Activated naive CD4-positive, alpha-beta T cell (primary cell): ENCODE measurements at regions not wholly inside any gene's neighbourhood (a gene's known extent, or its start where the extent isn't known, plus 50 kb on each side); places are given as distances from the start of the nearest gene placed in this dataset.
"Not testable (repeated sequence)": the region's sequence is repeated elsewhere in the genome, so short reads cannot be mapped to it uniquely, and the experiment has no call there.

Experiments
- DNase-seq, 4 experiments: peaks; one replicate each; lab custom pipeline; 2025; lab: John Stamatoyannopoulos, UW

DNA sequence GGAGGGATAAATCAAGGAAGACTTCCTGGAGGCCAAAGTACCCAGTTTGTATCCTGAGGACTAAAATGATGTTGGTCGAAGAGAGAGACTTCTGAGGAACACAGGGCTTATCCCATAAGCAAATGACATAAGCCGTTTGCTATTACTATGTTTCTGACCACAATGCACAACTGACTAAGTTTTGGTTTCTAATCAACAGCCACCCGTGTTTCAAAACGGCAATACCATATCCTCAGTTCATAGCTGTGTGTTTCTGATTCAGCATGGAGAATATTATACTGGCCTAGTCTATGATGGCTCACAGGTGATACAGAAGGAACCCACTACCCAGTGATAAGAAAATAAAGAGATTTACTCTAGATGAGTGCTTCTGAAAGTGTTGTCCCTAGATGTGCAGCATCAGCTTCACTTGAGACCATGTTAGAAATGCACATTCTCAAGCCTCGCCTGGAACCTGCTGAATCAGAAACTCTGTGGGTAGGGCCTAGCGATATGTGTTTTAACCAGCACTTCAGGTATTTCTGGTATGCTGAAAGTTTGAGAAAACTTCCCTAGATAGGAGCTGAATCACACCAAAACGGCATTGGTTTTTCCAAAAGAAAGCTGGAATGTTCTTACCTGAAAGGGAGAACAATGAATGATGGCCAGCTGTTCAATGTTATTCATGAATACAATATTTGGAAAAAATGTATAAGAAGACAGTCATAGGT is 639.7 kb upstream of the NR2F2 start:
- DNase-seq: no peak

DNA sequence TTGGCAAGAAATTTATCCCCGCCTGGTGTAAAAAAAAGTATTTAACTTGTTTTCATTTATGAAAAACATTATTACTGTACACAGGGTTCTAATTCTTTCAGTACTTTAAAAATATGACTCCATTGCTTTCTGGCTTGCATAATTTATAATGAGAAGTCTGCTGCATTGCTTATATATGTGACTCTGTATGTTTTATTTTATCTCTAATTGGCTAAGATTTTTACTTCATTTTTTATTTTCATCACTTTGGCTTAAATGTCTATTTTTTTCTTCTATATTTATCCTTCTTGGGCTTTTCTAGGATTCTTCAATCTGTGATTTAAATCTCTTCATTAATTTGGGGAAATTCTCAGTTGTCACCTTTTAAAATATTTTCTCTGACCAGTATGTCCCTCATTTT is 636.6 kb upstream of the NR2F2 start:
- DNase-seq: no peak

GRCh38 chr15:95698230-95698629 is 632.3 kb upstream of the NR2F2 start:
- no peak for DNase-seq

DNA sequence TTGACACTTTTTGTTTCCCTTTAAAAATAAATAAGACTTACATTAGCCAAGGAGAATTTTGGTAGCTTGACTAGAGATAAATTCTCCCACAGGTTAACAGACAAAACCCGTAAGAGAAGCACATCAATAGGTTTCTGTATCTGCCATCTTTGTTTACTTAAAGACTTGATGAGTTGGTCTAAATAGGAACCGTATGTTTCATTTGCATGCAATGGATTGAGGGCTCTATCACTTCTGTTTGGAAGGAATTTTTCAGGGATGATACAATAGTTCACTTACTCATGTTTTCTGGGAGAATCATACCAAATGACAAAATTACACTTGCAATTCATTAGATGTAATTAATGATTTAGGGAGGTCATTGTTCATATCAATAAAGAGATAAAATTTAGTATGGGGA is 631.5 kb upstream of the NR2F2 start:
- no peak for DNase-seq

DNA sequence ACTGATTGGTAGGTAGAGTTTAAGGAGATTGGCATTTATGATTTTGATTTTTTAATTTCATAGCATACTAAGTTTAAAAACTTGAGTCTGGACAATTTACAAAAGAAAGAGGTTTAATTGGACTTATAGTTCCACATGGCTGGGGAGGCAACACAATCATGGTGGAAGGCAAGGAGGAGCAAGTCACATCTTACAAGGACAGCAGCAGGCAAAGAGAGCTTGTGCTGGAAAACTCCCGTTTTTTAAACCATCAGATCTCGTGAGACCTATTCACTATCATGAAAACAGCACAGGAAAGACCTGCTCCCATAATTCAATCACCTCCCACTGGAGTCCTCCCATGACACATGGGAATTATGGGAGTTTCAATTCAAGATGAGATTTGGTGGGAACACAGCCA is 630.9 kb upstream of the NR2F2 start:
- no peak for DNase-seq

GRCh38 chr15:95700692-95701091 is 629.8 kb upstream of the NR2F2 start:
- not testable (repeated sequence) for DNase-seq

DNA sequence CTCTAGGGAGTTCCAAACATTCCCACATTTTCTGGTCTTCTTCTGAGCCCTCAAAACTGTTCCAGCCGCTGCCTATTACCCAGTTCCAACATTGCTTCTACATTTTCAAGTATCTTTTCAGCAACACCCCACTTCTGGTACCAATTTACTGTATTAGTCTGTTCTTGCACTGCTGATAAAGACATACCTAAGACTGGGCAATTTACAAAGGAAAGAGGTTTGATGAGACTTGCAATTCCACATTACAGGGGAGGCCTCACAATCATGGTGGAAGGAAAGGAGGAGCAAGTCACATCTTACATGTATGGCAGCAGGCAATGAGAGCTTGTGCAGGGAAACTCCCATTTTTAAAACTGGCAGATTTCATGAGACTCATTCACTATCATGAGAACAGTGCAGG is 629.1 kb upstream of the NR2F2 start:
- no peak for DNase-seq

GRCh38 chr15:95709959-95710695 is 620.4 kb upstream of the NR2F2 start:
- DNase-seq: no peak

DNA sequence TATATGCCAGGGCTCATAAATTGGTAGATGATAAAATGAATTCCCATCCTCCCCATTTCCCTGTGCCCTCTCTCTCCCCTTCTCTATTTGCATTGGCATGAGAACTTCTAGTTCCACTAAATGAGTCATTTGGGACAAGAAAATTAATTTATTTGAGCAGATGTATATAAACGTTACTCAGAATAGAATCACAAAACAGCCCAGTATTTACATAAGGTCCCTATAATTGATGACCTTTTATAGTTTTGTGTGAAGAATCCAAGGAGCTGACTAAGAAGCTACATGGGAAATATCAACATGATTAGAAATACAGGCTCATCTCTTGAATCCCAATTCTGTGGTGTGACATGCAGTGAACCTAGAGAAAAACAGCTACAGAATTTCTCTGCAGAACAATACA is 617.7 kb upstream of the NR2F2 start:
- no peak for DNase-seq

- no peak for DNase-seq
Observed at GRCh38 chr15:95713324-95713723, 617.2 kb upstream of the NR2F2 start.

- no peak for DNase-seq
Observed at GRCh38 chr15:95715116-95715903, 615.2 kb upstream of the NR2F2 start.

DNA sequence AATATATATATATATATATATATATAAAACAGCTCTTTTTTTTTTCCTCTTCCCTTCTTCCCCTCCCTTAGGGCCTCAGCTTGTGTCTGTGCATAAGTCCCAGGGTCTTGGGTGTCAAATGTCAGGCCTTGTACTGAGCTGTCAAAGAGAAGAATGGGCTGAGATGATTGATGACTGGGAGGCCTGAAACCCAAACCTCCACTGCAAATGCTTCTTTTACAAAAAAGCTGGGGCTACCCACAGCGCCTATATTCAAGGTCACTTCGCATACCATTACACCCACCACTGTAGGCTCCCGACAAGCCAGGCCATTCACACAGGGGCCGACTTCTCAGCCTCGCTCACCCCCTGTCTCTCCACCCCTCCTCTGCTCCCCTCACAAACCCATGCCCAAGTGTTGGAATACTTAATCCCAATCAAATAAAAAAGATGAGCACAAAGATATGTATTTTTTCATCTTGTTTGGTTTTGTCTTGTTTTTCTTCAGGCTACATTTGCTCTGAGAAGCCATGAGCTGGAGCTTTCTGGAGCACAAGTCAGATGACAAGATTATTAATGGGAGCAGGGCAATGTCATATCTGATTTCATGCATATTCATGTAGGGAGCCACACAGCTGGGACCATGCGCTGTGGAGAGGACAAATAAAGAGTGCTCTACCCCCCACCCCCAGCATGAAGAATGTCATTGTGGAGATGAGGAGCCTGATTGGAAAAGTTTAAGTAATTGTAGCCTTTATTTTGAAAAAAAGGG is 614.4 kb upstream of the NR2F2 start:
- DNase-seq: no peak

DNA sequence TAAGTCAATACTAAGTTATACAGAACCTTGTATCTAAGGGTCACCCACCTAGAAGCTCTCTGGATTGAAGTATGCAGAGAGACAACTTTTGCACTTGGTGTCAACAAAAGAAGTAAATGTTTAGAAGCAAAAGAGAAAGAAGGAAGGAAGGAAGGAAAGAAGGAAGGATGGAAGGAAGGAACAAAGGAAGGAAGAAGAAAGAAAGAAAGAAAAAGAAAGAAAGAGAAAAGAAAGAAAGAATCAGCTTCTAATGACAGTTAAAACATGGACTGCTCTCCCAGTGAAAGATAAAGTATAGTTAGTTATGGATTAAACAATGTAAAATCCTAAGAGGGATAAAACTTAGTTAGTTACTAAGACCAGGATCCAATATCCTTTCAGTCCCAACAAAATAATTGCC is 613.8 kb upstream of the NR2F2 start:
- DNase-seq: no peak

GRCh38 chr15:95718441-95718840 is 612.1 kb upstream of the NR2F2 start:
- no peak for DNase-seq

DNA sequence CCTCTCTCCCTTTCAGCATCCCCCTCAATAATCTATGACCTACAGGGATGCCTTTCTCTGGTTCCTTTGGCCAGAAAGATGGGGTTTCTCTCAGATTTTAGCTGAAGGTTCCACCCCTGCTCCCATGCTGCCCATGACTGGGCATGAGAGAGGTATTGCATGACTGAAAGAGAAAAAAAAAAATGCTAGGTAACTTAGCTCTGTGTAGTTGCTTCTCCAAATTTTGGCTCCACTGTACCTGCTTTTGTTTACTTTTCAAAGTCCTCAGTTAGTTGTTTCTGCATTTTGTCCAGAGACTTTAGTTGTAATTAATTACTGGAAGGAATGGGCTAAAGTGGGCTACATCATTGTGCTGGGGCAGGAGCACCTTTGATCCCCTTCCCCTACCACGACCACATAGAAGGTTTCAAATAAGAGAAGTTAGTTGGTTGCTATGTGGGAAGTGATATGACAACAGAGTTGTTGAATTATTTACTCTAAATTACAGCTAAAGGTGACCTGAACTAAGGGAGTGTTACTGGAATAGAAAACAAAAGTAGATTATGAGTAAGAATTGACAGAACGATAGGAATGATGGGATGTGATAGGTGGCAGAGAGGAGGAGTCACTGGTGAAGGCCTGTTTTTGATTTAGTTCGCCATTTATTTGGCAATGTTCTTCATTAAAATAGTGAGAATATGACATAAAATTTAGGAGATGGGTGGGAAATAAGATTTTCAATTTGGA is 605.4 kb upstream of the NR2F2 start:
- no peak for DNase-seq

DNA sequence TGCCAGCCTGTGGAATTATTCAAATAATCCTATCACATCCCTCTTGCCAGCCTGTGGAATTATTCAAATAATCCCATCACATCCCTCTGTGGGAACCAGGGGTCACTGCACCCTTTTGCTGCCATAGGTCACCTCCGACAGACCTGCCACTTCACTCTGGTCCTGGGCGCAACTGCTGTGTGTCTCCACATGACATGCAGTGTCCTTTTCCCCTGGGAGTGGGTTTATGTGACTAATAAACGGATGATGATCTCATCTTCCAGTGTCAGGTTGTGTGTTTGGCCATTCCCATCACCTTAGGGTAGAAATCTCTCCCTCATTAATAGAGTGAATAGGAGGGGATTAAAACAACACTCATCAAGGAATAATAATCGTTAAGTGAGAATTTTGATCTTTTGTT is 603.6 kb upstream of the NR2F2 start:
- DNase-seq: no peak

- DNase-seq: no peak
Observed at GRCh38 chr15:95733931-95734330, 596.6 kb upstream of the NR2F2 start.

DNA sequence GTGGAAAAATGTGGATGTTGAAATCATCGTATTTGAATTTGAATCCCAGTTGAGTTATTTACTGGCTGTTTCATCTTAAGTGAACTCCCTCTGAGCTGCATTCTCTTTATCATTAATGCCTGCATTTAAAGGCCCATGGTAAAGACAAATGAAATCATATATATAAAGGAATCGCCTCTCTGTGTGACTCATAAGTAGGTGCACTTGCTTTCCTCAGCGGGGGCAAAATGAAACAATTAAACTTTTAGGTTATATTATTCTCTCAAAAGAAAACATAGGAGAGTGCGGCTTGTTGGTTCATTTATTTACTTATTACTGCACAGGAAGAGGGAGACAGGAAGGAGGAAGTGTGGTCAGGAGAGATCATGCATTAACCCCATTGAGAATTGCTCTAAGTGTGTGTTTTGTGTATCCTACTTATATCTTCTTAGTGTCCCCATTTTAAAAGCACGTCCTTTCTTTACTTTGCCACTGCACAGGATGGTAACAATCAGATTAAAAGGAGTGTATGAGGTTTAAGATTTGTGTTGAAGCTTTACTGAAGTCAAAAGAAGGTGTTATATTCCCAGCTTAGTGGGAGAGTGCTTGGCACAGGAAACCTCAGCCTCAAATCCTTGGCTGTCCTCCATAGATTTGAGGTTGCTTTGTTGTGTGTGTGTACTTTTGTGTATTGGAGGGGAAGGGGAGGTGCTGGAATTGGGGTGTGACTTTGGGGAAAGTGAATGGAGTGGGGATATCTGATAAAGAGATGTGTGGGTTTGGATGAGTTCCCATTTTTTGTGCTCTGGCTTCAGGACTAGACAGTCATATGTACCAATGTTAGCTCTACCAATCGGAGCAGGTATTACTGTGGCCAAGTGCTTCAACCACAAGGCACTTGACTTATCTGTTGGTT is 595.8 kb upstream of the NR2F2 start:
- DNase-seq: no peak

DNA sequence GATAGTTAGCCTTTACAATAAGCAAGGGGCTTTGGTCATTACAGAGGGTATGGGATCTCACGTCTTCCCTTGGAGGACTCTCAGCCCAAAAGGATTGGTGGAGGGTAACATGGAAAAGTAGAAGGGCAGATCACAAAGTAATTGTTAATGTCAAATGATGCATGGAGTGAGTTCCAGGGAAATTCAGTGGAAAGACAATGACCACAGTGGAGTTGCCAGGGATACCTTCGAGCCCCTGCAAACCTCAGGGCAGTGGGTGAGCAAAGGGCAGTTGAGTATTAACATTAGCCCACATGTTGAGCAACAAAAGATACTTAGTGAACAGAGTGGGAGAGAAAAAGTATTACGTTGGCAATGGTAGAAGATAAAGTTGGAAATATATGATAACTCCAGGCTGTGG is 593.4 kb upstream of the NR2F2 start:
- DNase-seq: no peak

GRCh38 chr15:95739131-95739530 is 591.4 kb upstream of the NR2F2 start:
- DNase-seq: no peak

- no peak for DNase-seq
Observed at GRCh38 chr15:95741830-95742229, 588.7 kb upstream of the NR2F2 start.
